Fibroblast of mammary gland (primary cell): ENCODE measurements at regions not wholly inside any gene's neighbourhood (a gene's known extent, or its start where the extent isn't known, plus 50 kb on each side); places are given as distances from the start of the nearest gene placed in this dataset.

ENCODE experiments used
- DNase-seq: peaks from one replicate; pipeline ENCODE4 v3.0.0-alpha.2; 2010; ENCODE audit warnings: low read depth
- H3K4me3 ChIP-seq: 2 replicates; pipeline ENCODE4 v1.5.1; 2011; ENCODE audit warnings: low read depth, mild to moderate bottlenecking, low read length, moderate library complexity; ENCODE audit not compliant: control insufficient read depth
- TF ChIP-seq, protein P1 (sequence below): conservative IDR thresholded peaks from 2 replicates; pipeline ENCODE4 v1.5.1; 2011; ENCODE audit warnings: low read depth, low read length, inconsistent platforms; ENCODE audit not compliant: control insufficient read depth, insufficient read depth

DNA sequence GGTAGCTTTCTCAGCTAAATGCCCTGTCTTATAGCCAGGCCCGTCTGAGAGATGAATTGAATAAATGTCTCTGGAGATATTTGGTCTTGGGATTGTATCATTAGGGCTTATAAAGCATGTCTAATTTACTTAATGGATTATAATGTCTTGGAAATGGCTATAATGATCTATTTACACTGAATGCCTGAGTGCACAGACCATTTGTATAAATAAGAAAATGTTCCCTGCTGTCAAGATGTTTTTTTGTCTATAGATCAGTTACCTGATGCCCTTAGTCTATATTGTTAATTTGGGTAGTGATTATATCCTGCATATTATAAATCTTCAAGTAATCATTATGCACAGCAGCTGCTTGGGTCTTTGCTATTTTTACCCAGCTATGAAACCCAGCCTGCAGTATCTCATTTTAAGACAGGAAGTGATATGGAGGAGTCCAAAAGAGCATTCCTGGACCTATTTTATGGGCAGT lies 112.9 kb upstream of the ACTBL2 start:
- no peak for DNase-seq
- H3K4me3 ChIP-seq: no peak overlapping the region
- TF ChIP-seq, protein P1, sequence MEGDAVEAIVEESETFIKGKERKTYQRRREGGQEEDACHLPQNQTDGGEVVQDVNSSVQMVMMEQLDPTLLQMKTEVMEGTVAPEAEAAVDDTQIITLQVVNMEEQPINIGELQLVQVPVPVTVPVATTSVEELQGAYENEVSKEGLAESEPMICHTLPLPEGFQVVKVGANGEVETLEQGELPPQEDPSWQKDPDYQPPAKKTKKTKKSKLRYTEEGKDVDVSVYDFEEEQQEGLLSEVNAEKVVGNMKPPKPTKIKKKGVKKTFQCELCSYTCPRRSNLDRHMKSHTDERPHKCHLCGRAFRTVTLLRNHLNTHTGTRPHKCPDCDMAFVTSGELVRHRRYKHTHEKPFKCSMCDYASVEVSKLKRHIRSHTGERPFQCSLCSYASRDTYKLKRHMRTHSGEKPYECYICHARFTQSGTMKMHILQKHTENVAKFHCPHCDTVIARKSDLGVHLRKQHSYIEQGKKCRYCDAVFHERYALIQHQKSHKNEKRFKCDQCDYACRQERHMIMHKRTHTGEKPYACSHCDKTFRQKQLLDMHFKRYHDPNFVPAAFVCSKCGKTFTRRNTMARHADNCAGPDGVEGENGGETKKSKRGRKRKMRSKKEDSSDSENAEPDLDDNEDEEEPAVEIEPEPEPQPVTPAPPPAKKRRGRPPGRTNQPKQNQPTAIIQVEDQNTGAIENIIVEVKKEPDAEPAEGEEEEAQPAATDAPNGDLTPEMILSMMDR: no peak

DNA sequence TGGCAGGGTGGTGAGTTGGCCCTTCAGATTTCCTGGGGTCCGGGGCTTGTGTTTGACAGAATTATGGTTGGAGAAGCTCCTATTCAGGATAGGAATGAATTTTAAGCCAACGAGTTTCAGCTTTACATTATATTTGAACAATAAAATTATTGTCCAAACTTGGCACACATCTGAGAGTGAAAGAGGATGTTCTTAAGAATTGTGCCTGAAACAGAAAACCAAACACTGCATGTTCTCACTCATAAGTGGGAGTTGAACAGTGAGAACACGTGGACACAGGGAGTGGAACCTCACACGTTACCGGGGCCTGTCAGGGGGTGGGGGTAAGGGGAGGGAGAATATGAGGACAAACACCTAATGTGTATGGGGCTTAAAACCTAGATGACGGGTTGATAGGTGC lies 111.8 kb upstream of the ACTBL2 start:
- TF ChIP-seq, protein P1: no peak
- no peak for DNase-seq
- H3K4me3 ChIP-seq: no peak overlapping the region

DNA sequence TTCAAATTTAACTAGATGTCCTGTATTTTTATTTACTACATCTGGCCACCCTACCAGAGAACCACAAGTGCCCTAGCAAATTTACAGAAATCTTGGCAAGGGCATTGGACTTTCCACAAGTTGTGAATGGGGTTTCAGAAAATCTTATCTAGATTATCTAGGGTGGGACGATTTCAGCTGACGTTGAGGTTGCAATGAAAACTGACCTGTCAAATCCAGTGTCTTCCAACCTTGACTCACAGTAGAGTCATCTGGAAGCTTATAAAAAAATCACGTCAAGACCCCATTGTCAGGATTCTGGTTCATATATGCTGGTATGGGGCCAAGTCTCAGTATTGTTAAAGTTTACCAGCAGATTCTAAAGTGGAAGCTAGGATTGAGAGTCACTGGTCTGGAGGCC lies 109.6 kb upstream of the ACTBL2 start:
- H3K4me3 ChIP-seq: no peak overlapping the region
- DNase-seq: peak; percentile 27
- TF ChIP-seq, protein P1: no peak

DNA sequence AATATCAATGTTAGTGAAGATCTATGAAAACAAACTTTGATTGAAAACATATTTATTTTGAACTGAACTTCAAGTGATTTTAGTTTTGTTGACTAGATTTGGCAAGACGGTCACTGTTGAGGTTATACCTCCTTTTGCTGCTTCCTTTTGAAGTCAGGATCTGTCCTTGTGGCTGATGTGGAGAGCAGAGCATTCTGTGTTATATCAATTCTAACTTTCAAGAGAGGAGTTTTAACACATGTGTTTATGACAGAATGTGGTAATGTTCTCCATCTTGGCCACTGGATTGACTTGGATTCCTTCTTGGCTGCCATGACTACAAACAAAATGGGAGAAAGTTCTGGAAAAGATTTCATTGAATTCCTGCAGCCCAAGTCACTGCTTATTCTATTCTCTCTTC lies 104.0 kb upstream of the ACTBL2 start:
- DNase-seq: no peak
- no peak overlapping the region for H3K4me3 ChIP-seq
- TF ChIP-seq, protein P1: no peak

DNA sequence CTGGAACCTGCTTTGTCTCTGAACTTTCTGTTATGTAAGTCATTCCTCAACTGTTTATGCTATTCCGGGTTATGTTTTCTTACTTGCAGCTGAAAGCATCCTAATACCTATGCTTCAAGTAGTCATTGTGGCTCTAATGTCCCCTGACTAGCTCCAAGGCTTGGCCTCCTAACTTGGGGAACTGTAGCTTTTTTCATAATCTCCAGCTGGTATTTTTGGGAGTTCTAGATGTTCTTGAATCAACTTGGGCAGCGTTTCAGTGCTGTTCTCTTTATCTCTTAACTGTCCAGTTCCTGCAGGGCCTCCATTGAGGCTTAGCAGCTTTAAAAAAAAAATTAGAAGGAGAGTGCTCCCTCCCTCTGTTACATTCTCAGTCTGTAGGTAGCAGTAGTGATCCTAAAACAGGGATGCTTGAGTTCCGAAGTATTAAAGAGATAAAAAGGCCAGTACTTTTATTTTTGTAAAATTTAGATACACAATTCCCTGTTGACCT lies 100.0 kb upstream of the ACTBL2 start:
- no peak overlapping the region for H3K4me3 ChIP-seq
- no peak for DNase-seq
- TF ChIP-seq, protein P1: no peak

DNA sequence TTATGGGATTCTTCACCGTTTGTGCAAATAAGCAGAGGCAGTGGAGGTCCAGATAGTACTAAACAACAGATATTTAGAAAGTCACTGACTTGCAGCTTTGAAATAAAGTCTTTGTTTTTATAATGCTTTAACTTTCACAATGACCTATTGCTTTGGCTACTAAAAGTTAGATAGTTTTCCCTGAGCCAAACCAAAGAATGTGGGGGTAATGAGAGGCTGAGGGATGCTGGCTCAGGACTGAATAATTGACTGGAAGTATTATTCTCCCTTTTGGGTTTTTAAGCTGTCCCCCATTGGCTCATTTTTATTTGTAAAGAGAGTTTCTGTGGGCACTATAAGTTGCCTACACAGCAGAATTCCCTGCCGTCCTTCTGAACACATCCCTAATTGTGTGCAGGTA lies 99.2 kb upstream of the ACTBL2 start:
- DNase-seq: no peak
- H3K4me3 ChIP-seq: no peak overlapping the region
- TF ChIP-seq, protein P1: no peak

DNA sequence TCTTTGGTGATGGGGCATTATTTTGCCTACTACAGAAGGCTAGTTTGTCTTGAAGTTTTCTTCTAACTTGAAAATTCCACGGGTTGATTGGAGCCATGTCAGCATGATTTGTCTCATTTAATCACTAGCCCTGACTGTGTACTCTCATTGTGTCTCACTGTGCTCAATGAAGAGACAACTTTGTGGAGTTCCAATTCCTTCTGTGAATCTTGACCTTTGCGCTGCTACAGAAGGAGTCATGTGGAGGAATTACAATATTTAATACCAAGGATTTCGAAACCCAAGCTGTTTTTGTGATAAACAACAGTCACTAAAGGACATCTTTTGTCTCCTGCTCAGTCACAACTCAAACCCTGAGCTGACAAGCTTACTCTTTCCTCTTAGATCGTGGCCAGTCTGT lies 98.6 kb upstream of the ACTBL2 start:
- no peak overlapping the region for H3K4me3 ChIP-seq
- peak; percentile 17 for DNase-seq
- TF ChIP-seq, protein P1: no peak
